ENCODE measurements at regions not wholly inside any gene's neighbourhood (a gene's known extent, or its start where the extent isn't known, plus 50 kb on each side); places are given as distances from the start of the nearest gene placed in this dataset.

DNA sequence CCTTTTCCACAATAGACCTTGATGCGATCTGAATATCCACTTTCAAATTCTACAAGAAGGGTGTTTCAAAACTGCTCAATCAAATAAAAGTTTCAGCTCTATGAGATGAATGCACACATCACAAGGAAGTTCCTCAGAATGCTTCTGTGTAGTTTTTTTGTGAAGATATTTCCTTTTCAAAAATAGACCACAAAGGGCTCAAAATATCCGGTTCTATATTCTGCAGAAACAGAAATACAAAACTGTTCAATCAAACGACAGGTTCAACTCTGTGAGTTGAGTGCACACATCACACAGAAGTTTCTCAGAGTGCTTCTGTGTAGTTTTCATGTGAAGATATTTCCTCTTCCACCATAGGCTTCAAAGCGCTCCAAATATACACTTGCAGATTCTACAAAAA lies 293.9 kb upstream of the DEFB115 start:
- ChIA-PET POLR2A (no interaction called here), SMC1A (ENCODE audit: uncharacterized antibody, unreplicated experiment) (no interaction called here), RAD21 (ENCODE audit: unreplicated experiment) (no interaction called here), CTCF (no interaction called here)
- 46% methylated on average over 4 of the region's 4 CpGs for WGBS (ENCODE audit: insufficient coverage, insufficient replicate concordance, low lambda C conversion rate, missing lambda C conversion rate)
- no TSS peak for BruUV-seq (replicated peaks)
- Histone ChIP-seq H3K79me2 (ENCODE audit: control insufficient read depth, insufficient read depth, low read length) (no peaks in the 10 kb centered on the region), H3K4me1 (ENCODE audit: control insufficient read depth, insufficient read depth, low read length) (no peaks in the 10 kb centered on the region), H4K20me1 (ENCODE audit: control insufficient read depth, insufficient read depth) (no peaks in the 10 kb centered on the region), H3K4me2 (ENCODE audit: control insufficient read depth, insufficient read depth) (no peak overlapping the region), H3K27me3 (replicated peaks in 1 of 2; ENCODE audit: control insufficient read depth in 2 of 2, insufficient read depth in 2 of 2, low read length in 1 of 2) (no peaks in the 10 kb centered on the region), H3K4me3 (no peak overlapping the region), H3K27ac (ENCODE audit: control insufficient read depth, insufficient read depth) (no peak overlapping the region), H3K36me3 (ENCODE audit: control insufficient read depth in 2 of 2, insufficient read depth in 2 of 2, low read length in 1 of 2) (no peaks in the 10 kb centered on the region), H2AFZ (ENCODE audit: control insufficient read depth, low read depth, low read length) (no peak overlapping the region), H3K9ac (ENCODE audit: control insufficient read depth, insufficient read depth, low read length) (no peak overlapping the region), H3K9me3 (replicated peaks; ENCODE audit: control insufficient read depth, insufficient read depth, low read length) (no peaks in the 10 kb centered on the region)
- in situ Hi-C loops (cut with MboI) (no loop called here), intact Hi-C loops (cut with micrococcal nuclease; ENCODE audit: unreplicated experiment) (no loop called here)
- ATAC-seq (no peak), FAIRE-seq (no peak), DNase-seq (ENCODE audit: low read depth, low spot score) (no peak)
- TF ChIP-seq ZZZ3 (IDR thresholded peaks at IDR 0.05; ENCODE audit: control insufficient read depth, insufficient read length, low read depth) = no peak
- no peak for TF ChIP-seq ZSCAN29 (IDR thresholded peaks at IDR 0.05)
- no peak for TF ChIP-seq MEF2A (IDR thresholded peaks at IDR 0.05; ENCODE audit: insufficient read depth, low read depth, low read length)
- TF ChIP-seq SP1 (IDR thresholded peaks at IDR 0.05; ENCODE audit: low read depth, low read length) = no peak
- no peak for TF ChIP-seq DPF2 (IDR thresholded peaks at IDR 0.05)
- no peak for TF ChIP-seq ELK1 (IDR thresholded peaks at IDR 0.05; ENCODE audit: low read depth, low read length)
- TF ChIP-seq, protein P1, sequence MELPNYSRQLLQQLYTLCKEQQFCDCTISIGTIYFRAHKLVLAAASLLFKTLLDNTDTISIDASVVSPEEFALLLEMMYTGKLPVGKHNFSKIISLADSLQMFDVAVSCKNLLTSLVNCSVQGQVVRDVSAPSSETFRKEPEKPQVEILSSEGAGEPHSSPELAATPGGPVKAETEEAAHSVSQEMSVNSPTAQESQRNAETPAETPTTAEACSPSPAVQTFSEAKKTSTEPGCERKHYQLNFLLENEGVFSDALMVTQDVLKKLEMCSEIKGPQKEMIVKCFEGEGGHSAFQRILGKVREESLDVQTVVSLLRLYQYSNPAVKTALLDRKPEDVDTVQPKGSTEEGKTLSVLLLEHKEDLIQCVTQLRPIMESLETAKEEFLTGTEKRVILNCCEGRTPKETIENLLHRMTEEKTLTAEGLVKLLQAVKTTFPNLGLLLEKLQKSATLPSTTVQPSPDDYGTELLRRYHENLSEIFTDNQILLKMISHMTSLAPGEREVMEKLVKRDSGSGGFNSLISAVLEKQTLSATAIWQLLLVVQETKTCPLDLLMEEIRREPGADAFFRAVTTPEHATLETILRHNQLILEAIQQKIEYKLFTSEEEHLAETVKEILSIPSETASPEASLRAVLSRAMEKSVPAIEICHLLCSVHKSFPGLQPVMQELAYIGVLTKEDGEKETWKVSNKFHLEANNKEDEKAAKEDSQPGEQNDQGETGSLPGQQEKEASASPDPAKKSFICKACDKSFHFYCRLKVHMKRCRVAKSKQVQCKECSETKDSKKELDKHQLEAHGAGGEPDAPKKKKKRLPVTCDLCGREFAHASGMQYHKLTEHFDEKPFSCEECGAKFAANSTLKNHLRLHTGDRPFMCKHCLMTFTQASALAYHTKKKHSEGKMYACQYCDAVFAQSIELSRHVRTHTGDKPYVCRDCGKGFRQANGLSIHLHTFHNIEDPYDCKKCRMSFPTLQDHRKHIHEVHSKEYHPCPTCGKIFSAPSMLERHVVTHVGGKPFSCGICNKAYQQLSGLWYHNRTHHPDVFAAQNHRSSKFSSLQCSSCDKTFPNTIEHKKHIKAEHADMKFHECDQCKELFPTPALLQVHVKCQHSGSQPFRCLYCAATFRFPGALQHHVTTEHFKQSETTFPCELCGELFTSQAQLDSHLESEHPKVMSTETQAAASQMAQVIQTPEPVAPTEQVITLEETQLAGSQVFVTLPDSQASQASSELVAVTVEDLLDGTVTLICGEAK (IDR thresholded peaks at IDR 0.05; ENCODE audit: borderline replicate concordance) = no peak
- TF ChIP-seq ZNF207 (IDR thresholded peaks at IDR 0.05; ENCODE audit: borderline replicate concordance) = no peak
- no peak for TF ChIP-seq SMC3 (IDR thresholded peaks at IDR 0.05; ENCODE audit: borderline replicate concordance, low read length)
- no peak for TF ChIP-seq ZBTB11 (CRISPR knock-in tag; IDR thresholded peaks at IDR 0.05)
- TF ChIP-seq IKZF1 (conservative IDR thresholded peaks at IDR 0.05) = no peak
- no peak for TF ChIP-seq SREBF1 (IDR thresholded peaks at IDR 0.05; ENCODE audit: low read length)
- TF ChIP-seq RUNX3 (IDR thresholded peaks at IDR 0.05; ENCODE audit: low read length) = no peak
- TF ChIP-seq LARP7 (IDR thresholded peaks at IDR 0.05) = no peak
- TF ChIP-seq SUZ12 (IDR thresholded peaks at IDR 0.05; ENCODE audit: unreplicated experiment) = no peak
- TF ChIP-seq CHD2 (IDR thresholded peaks at IDR 0.05; ENCODE audit: borderline replicate concordance, low read depth, low read length) = no peak

Measured in GM12878 (cell line).